Esophagus muscularis mucosa (tissue), 4 donors: ENCODE measurements at regions not wholly inside any gene's neighbourhood (a gene's known extent, or its start where the extent isn't known, plus 50 kb on each side); places are given as distances from the start of the nearest gene placed in this dataset.

Experiments used
- DNase-seq: peaks from one replicate; pipeline ENCODE4 v3.0.0-alpha.2; 2017; ENCODE audit errors: extremely low spot score
- H3K27ac ChIP-seq, 4 donors: fragments of 200-600 bp; sonication (generic); replicated peaks in 1 of 4; 1 replicate in 3 of 4; 2 replicates in 1 of 4; pipeline ENCODE4 v1.5.1; 2016 to 2019; ENCODE audit warnings: mild to moderate bottlenecking in 1 of 4
- H3K27me3 ChIP-seq, 4 donors: fragments of 200-600 bp; sonication (generic); one replicate each; pipeline versions ENCODE4 v1.5.1 to v1.6.0; 2016 to 2019
- H3K36me3 ChIP-seq, 4 donors: fragments of 200-600 bp; sonication (generic); one replicate each; pipeline ENCODE4 v1.5.1; 2016 to 2019
- H3K4me1 ChIP-seq, 4 donors: fragments of 200-600 bp; sonication (generic); one replicate each; pipeline ENCODE4 v1.5.1; 2016 to 2019
- H3K4me3 ChIP-seq, 4 donors: fragments of 200-600 bp; sonication (generic); 1 replicate in 2 of 4; 2 replicates in 2 of 4; pipeline ENCODE4 v1.5.1; 2016 to 2019; ENCODE audit warnings: mild to moderate bottlenecking in 4 of 4, moderate library complexity in 1 of 4
- H3K9me3 ChIP-seq, 4 donors: fragments of 200-600 bp; sonication (generic); 1 replicate in 3 of 4; 2 replicates in 1 of 4; pipeline ENCODE4 v1.5.1; 2016 to 2019
- EP300 ChIP-seq: sonication (generic); formaldehyde crosslinking; IDR thresholded peaks from one replicate; pipeline ENCODE4 v1.6.1; 2017; ENCODE audit warnings: antibody characterized with exemption
- POLR2A ChIP-seq: fragments of 450-650 bp; IDR thresholded peaks from one replicate; pipeline ENCODE4 v1.6.1; 2017; ENCODE audit warnings: antibody characterized with exemption, moderate library complexity, mild to moderate bottlenecking, low read depth
- POLR2AphosphoS5 ChIP-seq, 2 donors: sonication (generic); formaldehyde crosslinking; IDR thresholded peaks; one replicate each; pipeline ENCODE4 v1.6.1; 2017; ENCODE audit warnings: antibody characterized with exemption in 2 of 2
- WGBS: methylation state at CpG from one replicate; pipeline ENCODE4 v1.1.5; 2018; 5-methylcytosine and 5-hydroxymethylcytosine counted together
- intact Hi-C: fragments of 100-400 bp; cut with DNase I; formaldehyde crosslinking; loops from one replicate; pipeline ENCODE4 v1.15.1; 2023
- TF ChIP-seq, protein P1 (sequence below), 3 experiments: fragments of 200-600 bp in 2 of 3; fragments of 450-650 bp in 1 of 3; sonication (generic) in 2 of 3; IDR thresholded peaks; one replicate each; pipeline ENCODE4 v1.5.1; 2017 to 2019; ENCODE audit warnings: antibody characterized with exemption in 3 of 3, mild to moderate bottlenecking in 2 of 3, moderate library complexity in 1 of 3

DNA sequence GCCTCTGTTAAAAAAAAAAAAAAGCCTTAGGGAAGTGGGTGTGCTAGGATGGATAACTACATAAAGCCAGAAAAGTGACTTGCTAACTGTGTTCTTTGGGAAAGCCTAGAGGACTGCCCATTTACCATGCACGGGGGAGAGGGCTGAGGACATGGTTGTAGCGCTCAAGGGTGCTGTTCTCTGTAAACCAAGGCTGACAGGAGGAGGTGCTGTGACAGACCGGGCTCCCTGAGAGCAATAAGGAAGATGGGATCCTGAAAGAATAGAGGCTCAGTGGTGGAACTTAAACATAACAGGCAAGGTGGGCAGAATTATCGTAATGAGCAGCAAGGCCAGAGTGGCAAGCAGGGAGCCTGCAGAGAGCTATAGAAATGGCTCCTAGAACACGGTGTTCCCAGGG is 98.5 kb upstream of the DISP3 start:
- DNase-seq = no peak
- TF ChIP-seq, protein P1, sequence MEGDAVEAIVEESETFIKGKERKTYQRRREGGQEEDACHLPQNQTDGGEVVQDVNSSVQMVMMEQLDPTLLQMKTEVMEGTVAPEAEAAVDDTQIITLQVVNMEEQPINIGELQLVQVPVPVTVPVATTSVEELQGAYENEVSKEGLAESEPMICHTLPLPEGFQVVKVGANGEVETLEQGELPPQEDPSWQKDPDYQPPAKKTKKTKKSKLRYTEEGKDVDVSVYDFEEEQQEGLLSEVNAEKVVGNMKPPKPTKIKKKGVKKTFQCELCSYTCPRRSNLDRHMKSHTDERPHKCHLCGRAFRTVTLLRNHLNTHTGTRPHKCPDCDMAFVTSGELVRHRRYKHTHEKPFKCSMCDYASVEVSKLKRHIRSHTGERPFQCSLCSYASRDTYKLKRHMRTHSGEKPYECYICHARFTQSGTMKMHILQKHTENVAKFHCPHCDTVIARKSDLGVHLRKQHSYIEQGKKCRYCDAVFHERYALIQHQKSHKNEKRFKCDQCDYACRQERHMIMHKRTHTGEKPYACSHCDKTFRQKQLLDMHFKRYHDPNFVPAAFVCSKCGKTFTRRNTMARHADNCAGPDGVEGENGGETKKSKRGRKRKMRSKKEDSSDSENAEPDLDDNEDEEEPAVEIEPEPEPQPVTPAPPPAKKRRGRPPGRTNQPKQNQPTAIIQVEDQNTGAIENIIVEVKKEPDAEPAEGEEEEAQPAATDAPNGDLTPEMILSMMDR (IDR thresholded peaks at IDR 0.05) = no peak
- TF ChIP-seq POLR2AphosphoS5 (IDR thresholded peaks at IDR 0.05) (no peak), EP300 (no peak), POLR2A (no peak)
- Histone ChIP-seq H3K4me1 (no peaks in the 10 kb centered on the region), H3K4me3 (no peak overlapping the region), H3K9me3 (no peaks in the 10 kb centered on the region), H3K27ac (no peak overlapping the region), H3K36me3 (no peaks in the 10 kb centered on the region), H3K27me3 (peaks cover 0 to 63% (median 0%) of the 10 kb centered on the region in 4 donors)
- WGBS = 73% methylated on average over 5 of the region's 5 CpGs
- intact Hi-C loops = no loop called here

GRCh38 chr1:11383553-11384169 is 95.3 kb upstream of the DISP3 start:
- H3K4me3 ChIP-seq = no peak overlapping the region
- intact Hi-C loops = no loop called here
- peaks cover 0 to 87% (median 0%) of the 10 kb centered on the region in 4 donors for H3K27me3 ChIP-seq
- TF ChIP-seq POLR2AphosphoS5 (IDR thresholded peaks at IDR 0.05) (no peak), EP300 (no peak)
- no peaks in the 10 kb centered on the region for H3K36me3 ChIP-seq
- no peak overlapping the region for H3K27ac ChIP-seq
- no peak for DNase-seq
- H3K4me1 ChIP-seq = no peaks in the 10 kb centered on the region
- H3K9me3 ChIP-seq = no peaks in the 10 kb centered on the region
- 71% methylated on average over 10 of the region's 10 CpGs for WGBS

- H3K4me3 ChIP-seq = no peak overlapping the region
- no peak for TF ChIP-seq POLR2A
- no peaks in the 10 kb centered on the region for H3K9me3 ChIP-seq
- H3K27me3 ChIP-seq = peaks cover 0 to 88% (median 0%) of the 10 kb centered on the region in 4 donors
- H3K4me1 ChIP-seq = no peaks in the 10 kb centered on the region
- no peak overlapping the region for H3K27ac ChIP-seq
- H3K36me3 ChIP-seq = no peaks in the 10 kb centered on the region
- no peak for DNase-seq
- WGBS = 36% methylated on average over 6 of the region's 6 CpGs
- intact Hi-C loops = no loop called here
Observed at GRCh38 chr1:11384170-11384554, 94.8 kb upstream of the DISP3 start.

GRCh38 chr1:11387829-11388228 is 91.1 kb upstream of the DISP3 start:
- Histone ChIP-seq H3K4me3 (no peak overlapping the region), H3K9me3 (no peaks in the 10 kb centered on the region), H3K27me3 (peaks cover 0 to 89% (median 0%) of the 10 kb centered on the region in 4 donors), H3K4me1 (no peaks in the 10 kb centered on the region), H3K27ac (no peak overlapping the region), H3K36me3 (no peaks in the 10 kb centered on the region)
- TF ChIP-seq POLR2A = no peak
- TF ChIP-seq, protein P1 (IDR thresholded peaks at IDR 0.05) = no peak
- no peak for TF ChIP-seq EP300
- no peak for TF ChIP-seq POLR2AphosphoS5 (IDR thresholded peaks at IDR 0.05)
- 12% methylated on average over 6 of the region's 6 CpGs for WGBS
- intact Hi-C loops = no loop called here
- no peak for DNase-seq

DNA sequence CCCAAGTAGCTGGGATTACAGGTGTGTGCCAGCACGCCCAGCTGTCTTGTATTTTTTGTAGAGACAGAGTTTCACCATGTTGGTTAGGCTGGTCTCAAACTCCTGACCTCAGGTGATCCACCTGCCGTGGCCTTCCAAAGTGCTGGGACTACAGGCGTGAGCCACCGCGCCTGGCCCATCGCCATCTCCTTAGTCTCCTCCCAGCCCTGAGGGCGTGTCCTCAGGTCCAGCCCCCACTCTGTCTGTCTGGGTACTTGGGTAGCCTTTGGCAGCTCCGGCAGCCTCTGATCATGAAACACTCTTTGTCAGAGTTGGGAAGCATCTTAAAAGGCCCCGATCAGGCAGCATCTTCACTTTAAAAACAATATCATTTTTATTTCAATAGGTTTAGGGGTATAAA is 90.3 kb upstream of the DISP3 start:
- intact Hi-C loops = no loop called here
- TF ChIP-seq POLR2A (no peak), POLR2AphosphoS5 (IDR thresholded peaks at IDR 0.05) (no peak), EP300 (no peak)
- TF ChIP-seq, protein P1 (IDR thresholded peaks at IDR 0.05) = no peak
- Histone ChIP-seq H3K9me3 (no peaks in the 10 kb centered on the region), H3K27ac (no peak overlapping the region), H3K4me1 (no peaks in the 10 kb centered on the region), H3K4me3 (no peak overlapping the region), H3K27me3 (peaks cover 0 to 89% (median 0%) of the 10 kb centered on the region in 4 donors), H3K36me3 (no peaks in the 10 kb centered on the region)
- no peak for DNase-seq
- WGBS = 62% methylated on average over 8 of the region's 9 CpGs

GRCh38 chr1:11391327-11391726 is 87.6 kb upstream of the DISP3 start:
- no peak for DNase-seq
- peaks cover 0 to 89% (median 2%) of the 10 kb centered on the region in 4 donors for H3K27me3 ChIP-seq
- H3K4me3 ChIP-seq = no peak overlapping the region
- no peaks in the 10 kb centered on the region for H3K9me3 ChIP-seq
- 85% methylated on average over 7 of the region's 7 CpGs for WGBS
- H3K4me1 ChIP-seq = no peaks in the 10 kb centered on the region
- TF ChIP-seq, protein P1 (IDR thresholded peaks at IDR 0.05) = no peak
- no peak for TF ChIP-seq EP300
- TF ChIP-seq POLR2AphosphoS5 (IDR thresholded peaks at IDR 0.05) = no peak
- no peak for TF ChIP-seq POLR2A
- no peaks in the 10 kb centered on the region for H3K36me3 ChIP-seq
- H3K27ac ChIP-seq = no peak overlapping the region
- intact Hi-C loops = no loop called here
